ENCODE measurements at regions not wholly inside any gene's neighbourhood (a gene's known extent, or its start where the extent isn't known, plus 50 kb on each side); places are given as distances from the start of the nearest gene placed in this dataset.
"Not testable (repeated sequence)": the region's sequence is repeated elsewhere in the genome, so short reads cannot be mapped to it uniquely, and the experiment has no call there.

GRCh38 chr21:27929179-27929578 is 962.3 kb upstream of the ADAMTS5 start:
- DNase-seq, result not testable (repeated sequence)

GRCh38 chr21:27928534-27929115 is 961.7 kb upstream of the ADAMTS5 start:
- not testable (repeated sequence) for DNase-seq

- DNase-seq, result not testable (repeated sequence)
These were observed 954.5 kb upstream of the ADAMTS5 start for GRCh38 chr21:27921421-27921820.

GRCh38 chr21:27917966-27918365 is 951.1 kb upstream of the ADAMTS5 start:
- DNase-seq, result not testable (repeated sequence)

GRCh38 chr21:27916326-27916725 is 949.4 kb upstream of the ADAMTS5 start:
- DNase-seq, result not testable (repeated sequence)

GRCh38 chr21:27912133-27912532 is 945.2 kb upstream of the ADAMTS5 start:
- DNase-seq, result not testable (repeated sequence)

- not testable (repeated sequence) for DNase-seq
These were observed 942.6 kb upstream of the ADAMTS5 start for GRCh38 chr21:27909487-27909886.

GRCh38 chr21:27908816-27909215 is 941.9 kb upstream of the ADAMTS5 start:
- DNase-seq, result not testable (repeated sequence)

GRCh38 chr21:27902904-27903303 is 936.0 kb upstream of the ADAMTS5 start:
- DNase-seq, result not testable (repeated sequence)

GRCh38 chr21:27893619-27894018 is 926.7 kb upstream of the ADAMTS5 start:
- DNase-seq, result not testable (repeated sequence)

- not testable (repeated sequence) for DNase-seq
These were observed 924.6 kb upstream of the ADAMTS5 start for GRCh38 chr21:27891495-27891894.

GRCh38 chr21:27887808-27888455 is 921.0 kb upstream of the ADAMTS5 start:
- DNase-seq, result not testable (repeated sequence)

- DNase-seq, result no peak
These were observed 918.4 kb upstream of the ADAMTS5 start for GRCh38 chr21:27885296-27885711.

- not testable (repeated sequence) for DNase-seq
These were observed 914.4 kb upstream of the ADAMTS5 start for GRCh38 chr21:27881331-27881730.

GRCh38 chr21:27872411-27872810 is 905.5 kb upstream of the ADAMTS5 start:
- DNase-seq, result not testable (repeated sequence)

GRCh38 chr21:27870755-27871154 is 903.9 kb upstream of the ADAMTS5 start:
- DNase-seq, result not testable (repeated sequence)

- DNase-seq, result not testable (repeated sequence)
These were observed 893.5 kb upstream of the ADAMTS5 start for GRCh38 chr21:27860314-27860955.

GRCh38 chr21:27858053-27858825 is 891.4 kb upstream of the ADAMTS5 start:
- DNase-seq, result not testable (repeated sequence)

GRCh38 chr21:27856988-27857387 is 890.1 kb upstream of the ADAMTS5 start:
- DNase-seq, result not testable (repeated sequence)

- no peak for DNase-seq
These were observed 874.3 kb upstream of the ADAMTS5 start for GRCh38 chr21:27841084-27841672.

GRCh38 chr21:27840262-27840661 is 873.4 kb upstream of the ADAMTS5 start:
- DNase-seq, result no peak

GRCh38 chr21:27839512-27840115 is 872.7 kb upstream of the ADAMTS5 start:
- no peak for DNase-seq

All from central memory CD4-positive, alpha-beta T cell (primary cell).